Activated CD8-positive, alpha-beta T cell treated with anti-CD3 and anti-CD28 coated beads for 36 hours (primary cell): ENCODE measurements at regions not wholly inside any gene's neighbourhood (a gene's known extent, or its start where the extent isn't known, plus 50 kb on each side); places are given as distances from the start of the nearest gene placed in this dataset.

Source experiments
- ATAC-seq: fragments of 200-7000 bp; cut with Tn5 transposase; one replicate; pipeline ENCODE4 v1.10.0; 2021; ENCODE audit warnings: mild to moderate bottlenecking, moderate library complexity
- CTCF ChIA-PET: fragments of 350-600 bp; sonication (Branson Sonifier 250); formaldehyde crosslinking; loops from one replicate; lab custom pipeline; 2021; ENCODE audit warnings: antibody characterized with exemption; lab: Charles Lee
- POLR2A ChIA-PET: fragments of 350-600 bp; sonication (Branson Sonifier 250); formaldehyde crosslinking; loops from one replicate; lab custom pipeline; 2021; ENCODE audit warnings: antibody characterized with exemption; lab: Charles Lee
- DNase-seq: peaks from one replicate; pipeline ENCODE4 v3.0.0-alpha.2; 2020
- H3K27ac Mint-ChIP-seq: one replicate; pipeline ENCODE4 v1.8.0; 2021; ENCODE audit warnings: mild to moderate bottlenecking, mixed read lengths
- H3K27me3 Mint-ChIP-seq: one replicate; pipeline ENCODE4 v1.8.0; 2021; ENCODE audit warnings: mixed read lengths
- H3K36me3 Mint-ChIP-seq: one replicate; pipeline ENCODE4 v1.8.0; 2021; ENCODE audit warnings: low read depth, mixed read lengths
- H3K4me1 Mint-ChIP-seq: one replicate; pipeline ENCODE4 v1.8.0; 2021; ENCODE audit warnings: low read depth, mixed read lengths
- H3K4me3 Mint-ChIP-seq: one replicate; pipeline ENCODE4 v1.8.0; 2021; ENCODE audit warnings: mild to moderate bottlenecking, moderate library complexity, mixed read lengths
- H3K9me3 Mint-ChIP-seq: one replicate; pipeline ENCODE4 v1.8.0; 2021; ENCODE audit warnings: mixed read lengths
- intact Hi-C: fragments of 100-400 bp; cut with micrococcal nuclease; formaldehyde crosslinking; loops from one replicate; pipeline ENCODE4 v1.10.0; 2022
- TF ChIP-seq, protein P1 (sequence below): fragments of 200-600 bp; IDR thresholded peaks from one replicate; pipeline ENCODE4 v1.8.0; 2022; ENCODE audit warnings: antibody characterized with exemption, mild to moderate bottlenecking

DNA sequence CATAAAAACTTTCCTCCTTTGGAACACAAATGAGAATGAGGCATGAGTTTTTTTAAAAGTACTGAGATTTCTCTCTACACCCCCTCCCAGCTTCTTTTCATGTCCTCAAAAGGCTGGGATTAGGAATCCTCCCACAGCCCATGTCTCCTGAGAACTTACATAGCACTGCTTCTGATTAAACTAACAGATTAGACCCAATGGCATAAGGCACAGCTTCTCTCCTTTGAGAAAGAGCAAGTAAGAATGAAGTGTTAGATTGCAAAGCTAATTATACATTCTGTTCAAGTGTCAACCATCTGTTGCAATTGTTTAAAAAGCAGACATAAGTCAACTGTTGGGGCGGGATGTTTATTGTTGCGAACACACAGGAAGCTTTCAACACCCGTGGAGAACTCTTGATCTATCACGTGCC, 715.1 kb downstream of the CDH11 start:
- H3K27ac Mint-ChIP-seq: no peak overlapping the region
- POLR2A ChIA-PET: interaction anchor here (0.6 kb wide), 1 partner anchor 8 kb away, joined by 3 read pairs; no protein-coding TSS in a partner anchor
- H3K36me3 Mint-ChIP-seq: no peaks in the 10 kb centered on the region
- no peaks in the 10 kb centered on the region for H3K27me3 Mint-ChIP-seq
- DNase-seq: no peak
- H3K4me3 Mint-ChIP-seq: no peak overlapping the region
- H3K9me3 Mint-ChIP-seq: peaks cover 14% of the 10 kb centered on the region
- TF ChIP-seq, protein P1, sequence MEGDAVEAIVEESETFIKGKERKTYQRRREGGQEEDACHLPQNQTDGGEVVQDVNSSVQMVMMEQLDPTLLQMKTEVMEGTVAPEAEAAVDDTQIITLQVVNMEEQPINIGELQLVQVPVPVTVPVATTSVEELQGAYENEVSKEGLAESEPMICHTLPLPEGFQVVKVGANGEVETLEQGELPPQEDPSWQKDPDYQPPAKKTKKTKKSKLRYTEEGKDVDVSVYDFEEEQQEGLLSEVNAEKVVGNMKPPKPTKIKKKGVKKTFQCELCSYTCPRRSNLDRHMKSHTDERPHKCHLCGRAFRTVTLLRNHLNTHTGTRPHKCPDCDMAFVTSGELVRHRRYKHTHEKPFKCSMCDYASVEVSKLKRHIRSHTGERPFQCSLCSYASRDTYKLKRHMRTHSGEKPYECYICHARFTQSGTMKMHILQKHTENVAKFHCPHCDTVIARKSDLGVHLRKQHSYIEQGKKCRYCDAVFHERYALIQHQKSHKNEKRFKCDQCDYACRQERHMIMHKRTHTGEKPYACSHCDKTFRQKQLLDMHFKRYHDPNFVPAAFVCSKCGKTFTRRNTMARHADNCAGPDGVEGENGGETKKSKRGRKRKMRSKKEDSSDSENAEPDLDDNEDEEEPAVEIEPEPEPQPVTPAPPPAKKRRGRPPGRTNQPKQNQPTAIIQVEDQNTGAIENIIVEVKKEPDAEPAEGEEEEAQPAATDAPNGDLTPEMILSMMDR: no peak
- CTCF ChIA-PET: no interaction called here
- ATAC-seq: no peak
- H3K4me1 Mint-ChIP-seq: no peaks in the 10 kb centered on the region
- intact Hi-C loops: no loop called here

DNA sequence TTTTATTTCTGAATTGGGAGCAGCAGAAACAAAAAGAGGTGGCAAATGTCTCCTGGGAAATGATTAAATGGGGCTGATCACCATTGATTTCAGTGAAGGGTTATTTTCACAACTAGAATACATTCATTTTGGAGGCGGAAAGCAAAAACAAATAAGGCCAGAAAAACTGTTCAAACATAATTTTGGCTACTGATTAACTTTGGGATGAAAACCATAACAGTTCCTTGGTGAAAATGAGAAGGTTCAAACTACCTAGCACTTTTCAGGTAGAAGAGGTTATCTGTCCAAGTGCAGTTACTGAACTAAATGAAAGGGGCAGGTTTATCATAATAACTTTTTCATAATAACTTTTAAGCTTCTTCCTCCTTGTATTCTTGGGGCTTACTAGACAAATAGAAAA, 718.5 kb downstream of the CDH11 start:
- H3K27ac Mint-ChIP-seq: no peak overlapping the region
- ChIA-PET POLR2A (no interaction called here), CTCF (no interaction called here)
- no peak overlapping the region for H3K4me3 Mint-ChIP-seq
- intact Hi-C loops: no loop called here
- H3K9me3 Mint-ChIP-seq: peaks cover 12% of the 10 kb centered on the region
- no peak for ATAC-seq
- no peaks in the 10 kb centered on the region for H3K36me3 Mint-ChIP-seq
- no peaks in the 10 kb centered on the region for H3K27me3 Mint-ChIP-seq
- no peaks in the 10 kb centered on the region for H3K4me1 Mint-ChIP-seq
- TF ChIP-seq, protein P1: no peak
- no peak for DNase-seq

DNA sequence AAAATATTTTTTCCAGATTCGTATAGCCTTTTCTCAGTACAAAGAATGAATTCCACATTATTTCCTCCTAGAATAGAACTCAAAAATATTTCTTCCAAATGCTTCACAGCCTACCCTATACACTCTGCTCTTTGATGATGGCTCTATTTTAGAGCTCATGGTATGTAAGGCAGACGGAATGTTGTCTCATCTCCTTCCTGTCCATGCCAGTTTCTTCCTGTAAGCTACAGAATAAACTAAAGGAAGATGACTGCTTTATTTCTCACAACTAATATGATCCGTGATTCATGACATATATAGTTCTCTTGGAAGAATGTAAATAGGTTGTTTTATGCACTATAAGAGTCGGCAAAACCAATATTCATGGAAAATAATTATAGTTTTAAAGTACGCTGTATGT, 723.1 kb downstream of the CDH11 start:
- intact Hi-C loops: no loop called here
- Mint-ChIP-seq H3K27me3 (no peaks in the 10 kb centered on the region), H3K27ac (no peak overlapping the region), H3K9me3 (peaks cover 12% of the 10 kb centered on the region), H3K4me1 (no peaks in the 10 kb centered on the region), H3K4me3 (no peak overlapping the region), H3K36me3 (no peaks in the 10 kb centered on the region)
- ATAC-seq: no peak
- ChIA-PET POLR2A (no interaction called here), CTCF (no interaction called here)
- TF ChIP-seq, protein P1: no peak
- DNase-seq: no peak

DNA sequence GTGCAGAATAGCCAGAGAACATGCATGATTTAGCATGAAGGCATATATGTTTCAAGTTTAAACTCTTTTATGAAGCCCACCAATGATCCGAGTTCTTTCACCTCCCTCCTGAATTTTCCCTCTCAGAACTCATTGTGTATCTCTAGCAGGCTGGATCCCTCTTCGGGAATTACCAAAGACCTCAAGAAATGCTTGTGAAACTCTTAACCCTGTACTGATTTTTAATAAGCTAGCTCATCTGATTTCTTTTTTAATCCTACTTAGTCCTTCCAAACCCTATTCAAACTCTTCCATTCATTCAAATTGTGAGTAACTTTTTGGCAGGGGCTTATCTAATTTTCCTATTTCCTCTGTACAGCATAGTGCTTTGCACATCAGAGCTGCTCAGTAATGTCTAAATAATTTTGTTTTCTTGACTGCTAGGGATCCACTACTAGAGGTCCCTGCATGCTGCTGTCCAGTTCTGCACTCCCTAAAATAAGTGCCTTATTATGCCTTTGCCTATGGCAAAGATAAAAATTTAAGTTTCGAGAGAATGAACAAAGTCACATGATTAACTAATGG, 723.8 kb downstream of the CDH11 start:
- ATAC-seq (no peak), DNase-seq (no peak)
- POLR2A ChIA-PET: no interaction called here
- Mint-ChIP-seq H3K27ac (no peak overlapping the region), H3K4me3 (no peak overlapping the region), H3K4me1 (no peaks in the 10 kb centered on the region), H3K27me3 (no peaks in the 10 kb centered on the region), H3K9me3 (peaks cover 12% of the 10 kb centered on the region), H3K36me3 (no peaks in the 10 kb centered on the region)
- TF ChIP-seq, protein P1: no peak
- CTCF ChIA-PET: no interaction called here
- intact Hi-C loops: no loop called here

DNA sequence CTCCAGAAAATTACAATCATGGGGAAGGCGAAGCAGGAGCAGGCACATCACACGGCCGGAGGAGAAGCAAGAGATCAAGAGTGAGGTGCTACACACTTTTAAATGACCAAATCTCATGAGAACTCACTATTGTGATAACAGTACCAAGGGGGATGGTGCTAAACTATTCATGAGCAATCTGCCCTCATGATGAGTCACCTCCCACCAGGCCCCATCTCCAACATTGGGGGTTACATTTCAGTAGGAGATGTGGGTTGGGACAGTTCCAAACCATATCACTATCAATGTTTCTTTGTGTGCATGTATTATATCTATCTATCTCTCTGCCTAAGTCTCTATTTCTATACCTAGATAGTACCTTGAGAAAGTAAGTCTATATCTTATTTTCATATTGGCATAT, 724.8 kb downstream of the CDH11 start:
- ATAC-seq: no peak
- intact Hi-C loops: no loop called here
- Mint-ChIP-seq H3K9me3 (peaks cover 12% of the 10 kb centered on the region), H3K4me3 (no peak overlapping the region), H3K4me1 (no peaks in the 10 kb centered on the region), H3K36me3 (no peaks in the 10 kb centered on the region), H3K27ac (no peak overlapping the region), H3K27me3 (no peaks in the 10 kb centered on the region)
- CTCF ChIA-PET: no interaction called here
- TF ChIP-seq, protein P1: no peak
- DNase-seq: no peak
- POLR2A ChIA-PET: no interaction called here
